GM19463 (cell line): ENCODE measurements at regions not wholly inside any gene's neighbourhood (a gene's known extent, or its start where the extent isn't known, plus 50 kb on each side); places are given as distances from the start of the nearest gene placed in this dataset.
"Not testable (repeated sequence)": the region's sequence is repeated elsewhere in the genome, so short reads cannot be mapped to it uniquely, and the experiment has no call there.

ENCODE experiments used
- ATAC-seq: cut with Tn5 transposase; IDR thresholded peaks from one replicate; pipeline ENCODE4 v1.9.1; 2021; ENCODE audit warnings: mild to moderate bottlenecking, moderate library complexity; ENCODE audit not compliant: unreplicated experiment

GRCh38 chr15:20473465-20473864 lies 68.1 kb downstream of the GOLGA6L6 start:
- peak; percentile 57 for ATAC-seq

GRCh38 chr15:20472983-20473382 lies 68.6 kb downstream of the GOLGA6L6 start:
- peak; percentile 90 for ATAC-seq

GRCh38 chr15:20470810-20471209 lies 70.8 kb downstream of the GOLGA6L6 start:
- ATAC-seq: not testable (repeated sequence)

GRCh38 chr15:20441138-20441537 lies 100.5 kb downstream of the GOLGA6L6 start:
- ATAC-seq: not testable (repeated sequence)

- ATAC-seq: not testable (repeated sequence)
Observed at GRCh38 chr15:20440390-20440789, 101.2 kb downstream of the GOLGA6L6 start.

- not testable (repeated sequence) for ATAC-seq
Observed at GRCh38 chr15:20439111-20439510, 102.5 kb downstream of the GOLGA6L6 start.

- ATAC-seq: not testable (repeated sequence)
Observed at GRCh38 chr15:20438255-20438654, 103.3 kb downstream of the GOLGA6L6 start.

- not testable (repeated sequence) for ATAC-seq
Observed at GRCh38 chr15:20433468-20433867, 108.1 kb downstream of the GOLGA6L6 start.

- not testable (repeated sequence) for ATAC-seq
Observed at GRCh38 chr15:20430495-20430894, 111.1 kb downstream of the GOLGA6L6 start.

GRCh38 chr15:20420710-20421109 lies 120.9 kb downstream of the GOLGA6L6 start:
- ATAC-seq: not testable (repeated sequence)

GRCh38 chr15:20416618-20417017 lies 125.0 kb downstream of the GOLGA6L6 start:
- ATAC-seq: not testable (repeated sequence)

GRCh38 chr15:20409667-20410198 lies 131.9 kb downstream of the GOLGA6L6 start:
- ATAC-seq: not testable (repeated sequence)

- ATAC-seq: no peak
Observed at GRCh38 chr15:20409247-20409646, 132.4 kb downstream of the GOLGA6L6 start.

GRCh38 chr15:20407553-20407952 lies 134.0 kb downstream of the GOLGA6L6 start:
- ATAC-seq: no peak

GRCh38 chr15:20404571-20404970 lies 137.0 kb downstream of the GOLGA6L6 start:
- ATAC-seq: not testable (repeated sequence)

- not testable (repeated sequence) for ATAC-seq
Observed at GRCh38 chr15:20402586-20402985, 139.0 kb downstream of the GOLGA6L6 start.

GRCh38 chr15:20401058-20401457 lies 140.5 kb downstream of the GOLGA6L6 start:
- not testable (repeated sequence) for ATAC-seq

GRCh38 chr15:20398680-20399079 lies 142.9 kb downstream of the GOLGA6L6 start:
- not testable (repeated sequence) for ATAC-seq

- ATAC-seq: not testable (repeated sequence)
Observed at GRCh38 chr15:20388161-20388560, 153.4 kb downstream of the GOLGA6L6 start.

GRCh38 chr15:20386198-20386597 lies 155.4 kb downstream of the GOLGA6L6 start:
- ATAC-seq: no peak

GRCh38 chr15:20380199-20380598 lies 161.4 kb downstream of the GOLGA6L6 start:
- not testable (repeated sequence) for ATAC-seq

- ATAC-seq: no peak
Observed at GRCh38 chr15:20376872-20377271, 164.7 kb downstream of the GOLGA6L6 start.

- not testable (repeated sequence) for ATAC-seq
Observed at GRCh38 chr15:20372416-20372815, 169.2 kb downstream of the GOLGA6L6 start.
